B cell (primary cell): ENCODE measurements at regions not wholly inside any gene's neighbourhood (a gene's known extent, or its start where the extent isn't known, plus 50 kb on each side); places are given as distances from the start of the nearest gene placed in this dataset.
"Not testable (repeated sequence)": the region's sequence is repeated elsewhere in the genome, so short reads cannot be mapped to it uniquely, and the experiment has no call there.

Source experiments
- ATAC-seq: fragments of 200-7000 bp; cut with Tn5 transposase; one replicate; pipeline ENCODE4 v1.10.0; 2021; ENCODE audit warnings: low read depth, mild to moderate bottlenecking, moderate number of reproducible peaks, moderate library complexity
- CTCF ChIA-PET: fragments of 350-600 bp; sonication (Branson Sonifier 250); formaldehyde crosslinking; loops from one replicate; lab custom pipeline; 2021; ENCODE audit warnings: antibody characterized with exemption, inconsistent platforms; lab: Charles Lee
- POLR2A ChIA-PET: fragments of 350-600 bp; sonication (Branson Sonifier 250); formaldehyde crosslinking; loops from one replicate; lab custom pipeline; 2021; ENCODE audit warnings: antibody characterized with exemption; lab: Charles Lee
- DNase-seq: peaks from one replicate; pipeline ENCODE4 v3.0.0; 2013
- H2AFZ ChIP-seq: 2 replicates; pipeline ENCODE4 v1.6.1; 2012; ENCODE audit warnings: mild to moderate bottlenecking, low read depth, low read length; ENCODE audit not compliant: insufficient read depth, poor library complexity, severe bottlenecking
- H3K27ac ChIP-seq, 2 donors: 1 replicate in 1 of 2; 2 replicates in 1 of 2; pipeline ENCODE4 v1.5.1; 2012 to 2013; ENCODE audit warnings: low read length in 2 of 2, mild to moderate bottlenecking in 2 of 2, moderate library complexity in 1 of 2
- H3K27me3 ChIP-seq, 4 experiments: fragments of 200-600 bp in 1 of 4; sonication (generic) in 1 of 4; replicated peaks in 1 of 4; 1 replicate in 2 of 4; 2 replicates in 2 of 4; pipeline versions ENCODE4 v1.6.1 to v1.7.0; 2013 to 2016; ENCODE audit warnings: low read length in 3 of 4, mild to moderate bottlenecking in 2 of 4, mixed read lengths in 1 of 4, moderate library complexity in 1 of 4; ENCODE audit not compliant: insufficient read depth in 4 of 4, control insufficient read depth in 3 of 4; ENCODE audit errors: control extremely low read depth in 1 of 4
- H3K36me3 ChIP-seq, 2 experiments: replicated peaks in 1 of 2; 1 replicate in 1 of 2; 2 replicates in 1 of 2; pipeline versions ENCODE4 v1.6.1 to v1.7.1; 2013; ENCODE audit warnings: low read length in 1 of 2; ENCODE audit not compliant: insufficient read depth in 2 of 2, control insufficient read depth in 1 of 2; ENCODE audit errors: control extremely low read depth in 1 of 2, extremely low read depth in 1 of 2
- H3K4me1 ChIP-seq, 2 donors: fragments of 200-600 bp in 1 of 2; sonication (generic) in 1 of 2; 1 replicate in 1 of 2; 2 replicates in 1 of 2; pipeline versions ENCODE4 v1.5.1 to v1.6.1; 2013 to 2017; ENCODE audit warnings: low read length in 2 of 2; ENCODE audit not compliant: control insufficient read depth in 2 of 2, insufficient read depth in 2 of 2
- H3K4me2 ChIP-seq: replicated peaks from 2 replicates; pipeline ENCODE3; 2012; ENCODE audit warnings: mild to moderate bottlenecking, low read depth, low read length; ENCODE audit not compliant: poor library complexity, severe bottlenecking
- H3K4me3 ChIP-seq, 5 experiments: fragments of 200-600 bp in 1 of 5; sonication (generic) in 1 of 5; 1 replicate in 3 of 5; 2 replicates in 2 of 5; pipeline versions ENCODE4 v1.5.1 to v1.7.0; 2011 to 2016; ENCODE audit warnings: low read length in 4 of 5, mild to moderate bottlenecking in 4 of 5, low read depth in 2 of 5, control low read depth in 1 of 5, moderate library complexity in 1 of 5; ENCODE audit not compliant: insufficient read depth in 1 of 5; ENCODE audit errors: control extremely low read depth in 1 of 5, extremely low read depth in 1 of 5
- H3K79me2 ChIP-seq: fragments of 200-600 bp; sonication (generic); one replicate; pipeline ENCODE4 v1.6.0; 2016; ENCODE audit warnings: low read length; ENCODE audit not compliant: control insufficient read depth, insufficient read depth
- H3K9ac ChIP-seq: fragments of 200-600 bp; sonication (generic); 2 replicates; pipeline ENCODE4 v1.6.1; 2017; ENCODE audit warnings: mild to moderate bottlenecking, low read length, moderate library complexity
- H3K9me3 ChIP-seq, 3 donors: one replicate each; pipeline versions ENCODE4 v1.6.1 to v1.7.1; 2013; ENCODE audit warnings: low read length in 2 of 3; ENCODE audit not compliant: control insufficient read depth in 2 of 3, insufficient read depth in 1 of 3; ENCODE audit errors: control extremely low read depth in 1 of 3
- H4K20me1 ChIP-seq: 2 replicates; pipeline ENCODE4 v1.6.0; 2012; ENCODE audit warnings: mild to moderate bottlenecking, low read length; ENCODE audit not compliant: insufficient read depth, control insufficient read depth, poor library complexity, severe bottlenecking
- H3K27ac Mint-ChIP-seq: one replicate; pipeline ENCODE4 v1.8.0; 2021; ENCODE audit warnings: mixed read lengths
- H3K27me3 Mint-ChIP-seq: one replicate; pipeline ENCODE4 v1.8.0; 2021; ENCODE audit warnings: mixed read lengths
- H3K4me1 Mint-ChIP-seq: one replicate; pipeline ENCODE4 v1.8.0; 2021; ENCODE audit warnings: mixed read lengths
- H3K4me3 Mint-ChIP-seq: one replicate; pipeline ENCODE4 v1.8.0; 2021; ENCODE audit warnings: mixed read lengths
- H3K9me3 Mint-ChIP-seq: one replicate; pipeline ENCODE4 v1.8.0; 2022; ENCODE audit warnings: mixed read lengths; ENCODE audit not compliant: insufficient read depth
- CTCF ChIP-seq: fragments of 200-600 bp; IDR thresholded peaks from one replicate; pipeline ENCODE4 v1.8.0; 2022; ENCODE audit warnings: antibody characterized with exemption, mild to moderate bottlenecking
- EZH2 ChIP-seq: IDR thresholded peaks from 2 replicates; pipeline ENCODE4 v1.6.1; 2012; ENCODE audit warnings: borderline replicate concordance, low read depth, mild to moderate bottlenecking, moderate library complexity, low read length; ENCODE audit not compliant: insufficient read depth, poor library complexity, severe bottlenecking
- WGBS: methylation state at CpG from one replicate; pipeline ENCODE4 v1.1.5; 2013; ENCODE audit warnings: missing lambda C conversion rate; ENCODE audit not compliant: insufficient coverage; 5-methylcytosine and 5-hydroxymethylcytosine counted together
- intact Hi-C: fragments of 100-400 bp; cut with micrococcal nuclease; formaldehyde crosslinking; loops from one replicate; pipeline ENCODE4 v1.10.0; 2022

GRCh38 chr2:61658841-61659780, 121.0 kb upstream of the XPO1 start:
- no peaks in the 10 kb centered on the region for H3K9me3 ChIP-seq
- H3K4me2 ChIP-seq: no peak overlapping the region
- no peak for ATAC-seq
- WGBS: 100% methylated on average over 2 of the region's 3 CpGs
- H3K4me1 ChIP-seq: no peaks in the 10 kb centered on the region
- no peaks in the 10 kb centered on the region for H3K79me2 ChIP-seq
- ChIA-PET CTCF (interaction anchor here (0.6 to 1.8 kb wide), 14 partner anchors 8 to 841 kb away, joined by 3 to 8 read pairs (median 3); partner anchors contain the start of gene XPO1), POLR2A (no interaction called here)
- no peaks in the 10 kb centered on the region for H3K36me3 ChIP-seq
- H3K27me3 Mint-ChIP-seq: no peaks in the 10 kb centered on the region
- no peak overlapping the region for H3K27ac ChIP-seq
- DNase-seq: peak; percentile 41
- TF ChIP-seq CTCF (peak; percentile 67), EZH2 (no peak)
- no peak overlapping the region for H3K9ac ChIP-seq
- no peak overlapping the region for H2AFZ ChIP-seq
- H4K20me1 ChIP-seq: no peaks in the 10 kb centered on the region
- H3K27ac Mint-ChIP-seq: no peak overlapping the region
- H3K4me1 Mint-ChIP-seq: no peaks in the 10 kb centered on the region
- no peak overlapping the region for H3K4me3 Mint-ChIP-seq
- intact Hi-C loops: loop anchor here (2.0 kb wide), 1 partner anchor 232 kb away; no protein-coding TSS in a partner anchor
- H3K4me3 ChIP-seq: no peak overlapping the region
- H3K27me3 ChIP-seq: no peaks in the 10 kb centered on the region
- H3K9me3 Mint-ChIP-seq: no peaks in the 10 kb centered on the region

GRCh38 chr2:61649946-61650345, 111.8 kb upstream of the XPO1 start:
- H3K36me3 ChIP-seq, H3K9ac ChIP-seq, intact Hi-C loops, H3K27ac ChIP-seq, H3K4me2 ChIP-seq, H3K27ac Mint-ChIP-seq, ATAC-seq, H3K4me1 ChIP-seq, H3K9me3 Mint-ChIP-seq, H3K27me3 Mint-ChIP-seq, H2AFZ ChIP-seq, H3K4me3 ChIP-seq, H3K4me1 Mint-ChIP-seq, H3K27me3 ChIP-seq, CTCF ChIA-PET, H3K4me3 Mint-ChIP-seq, POLR2A ChIA-PET, H3K79me2 ChIP-seq, H4K20me1 ChIP-seq, DNase-seq: not testable (repeated sequence)
- WGBS: 83% methylated on average over 2 of the region's 3 CpGs
- H3K9me3 ChIP-seq: peaks cover 1 to 10% (median 5%) of the 10 kb centered on the region in 3 donors
